HepG2 (cell line): ENCODE measurements at regions not wholly inside any gene's neighbourhood (a gene's known extent, or its start where the extent isn't known, plus 50 kb on each side); places are given as distances from the start of the nearest gene placed in this dataset.

Experiments used
- ATAC-seq: fragments of 200-7000 bp; cut with Tn5 transposase; 3 replicates; pipeline ENCODE4 v1.9.1; 2020; ENCODE audit warnings: mild to moderate bottlenecking, moderate library complexity
- BruUV-seq: library from RNA; stranded (reverse); fragments of 400-500 nt; replicated peaks from 2 replicates; lab custom pipeline; 2021; lab: Mats Ljungman, UMichigan
- CTCF ChIA-PET: fragments of 300-600 bp; formaldehyde crosslinking; extraction: SDS; loops from one replicate; lab custom pipeline; 2021; ENCODE audit warnings: low total read pairs, inconsistent platforms, low intra/inter-chr PET ratio; lab: Yijun Ruan, JAX
- POLR2A ChIA-PET: fragments of 350-600 bp; sonication (Branson Sonifier 250); formaldehyde crosslinking; loops from one replicate; lab custom pipeline; 2020; ENCODE audit warnings: antibody characterized with exemption, inconsistent platforms; lab: Yijun Ruan, JAX
- DNase-seq: peaks from one replicate; pipeline ENCODE4 v3.0.0-alpha.2; 2015; ENCODE audit warnings: low spot score
- FAIRE-seq: peaks from 3 replicates; lab custom pipeline; 2011; peaks lifted over from hg19 to GRCh38; lab: Jason Lieb, UNC
- H2AFZ ChIP-seq: one replicate; pipeline ENCODE4 v1.6.1; 2011; ENCODE audit warnings: low read length, inconsistent platforms
- H3K27ac ChIP-seq: fragments of 300-600 bp; 3 replicates; pipeline ENCODE4 v1.8.0; 2011; ENCODE audit warnings: mixed run types, mild to moderate bottlenecking, mixed read lengths, low read length, inconsistent platforms; ENCODE audit not compliant: insufficient read depth; ENCODE audit errors: extremely low read length
- H3K27me3 ChIP-seq, 2 experiments: fragments of 200-600 bp in 1 of 2; 2 replicates in 1 of 2; 3 replicates in 1 of 2; pipeline versions ENCODE4 v1.6.0 to v1.8.0; 2011; ENCODE audit warnings: low read length in 2 of 2, mild to moderate bottlenecking in 2 of 2, moderate library complexity in 2 of 2, inconsistent platforms in 1 of 2; ENCODE audit not compliant: insufficient read depth in 2 of 2, control insufficient read depth in 1 of 2
- H3K36me3 ChIP-seq, 2 experiments: fragments of 200-600 bp in 1 of 2; replicated peaks in 1 of 2; 2 replicates in 1 of 2; 3 replicates in 1 of 2; pipeline versions ENCODE4 v1.5.1 to v1.8.0; 2011; ENCODE audit warnings: low read length in 2 of 2, inconsistent platforms in 1 of 2; ENCODE audit not compliant: insufficient read depth in 2 of 2, control insufficient read depth in 1 of 2
- H3K4me1 ChIP-seq: 2 replicates; pipeline ENCODE4 v1.5.1; 2012; ENCODE audit warnings: low read length, inconsistent platforms; ENCODE audit not compliant: insufficient read depth
- H3K4me2 ChIP-seq: 2 replicates; pipeline ENCODE4 v1.6.0; 2011; ENCODE audit warnings: low read depth, low read length, inconsistent platforms
- H3K4me3 ChIP-seq, 3 experiments: fragments of 200-600 bp in 1 of 3; sonication (generic), shearing (Covaris generic) in 1 of 3; replicated peaks in 1 of 3; 2 replicates each; pipeline ENCODE4 v1.5.1; 2011 to 2016; ENCODE audit warnings: low read length in 3 of 3, inconsistent platforms in 2 of 3, low read depth in 2 of 3, mild to moderate bottlenecking in 2 of 3, control low read depth in 1 of 3, mixed read lengths in 1 of 3; ENCODE audit not compliant: insufficient read depth in 1 of 3
- H3K79me2 ChIP-seq: one replicate; pipeline ENCODE4 v1.6.1; 2011; ENCODE audit warnings: low read length, inconsistent platforms; ENCODE audit not compliant: insufficient read depth
- H3K9ac ChIP-seq: 2 replicates; pipeline ENCODE4 v1.6.0; 2011; ENCODE audit warnings: mild to moderate bottlenecking, low read depth, low read length, inconsistent platforms; ENCODE audit not compliant: insufficient read depth
- H3K9me3 ChIP-seq: 2 replicates; pipeline ENCODE4 v1.5.1; 2012; ENCODE audit warnings: mild to moderate bottlenecking, low read length
- H4K20me1 ChIP-seq: 2 replicates; pipeline ENCODE4 v1.6.0; 2011; ENCODE audit warnings: inconsistent platforms, mild to moderate bottlenecking, low read length, moderate library complexity; ENCODE audit not compliant: insufficient read depth
- BCL3 ChIP-seq: sonication (generic); formaldehyde crosslinking; IDR thresholded peaks from 2 replicates; pipeline ENCODE4 v1.5.1; 2020; ENCODE audit warnings: mild to moderate bottlenecking, missing genetic modification reagents, moderate library complexity
- KMT2A ChIP-seq: sonication (generic); formaldehyde crosslinking; IDR thresholded peaks from 2 replicates; pipeline ENCODE4 v1.4.0; 2020; ENCODE audit warnings: missing genetic modification reagents
- NR2F1 ChIP-seq, 2 experiments: fragments of 450-650 bp in 1 of 2; formaldehyde crosslinking in 1 of 2; IDR thresholded peaks; 2 replicates each; pipeline versions ENCODE4 v1.5.0 to v1.6.1; 2016 to 2020; ENCODE audit warnings: mild to moderate bottlenecking in 1 of 2, missing compliant biosample characterization in 1 of 2, missing genetic modification reagents in 1 of 2, moderate library complexity in 1 of 2
- RELA ChIP-seq: sonication (generic); formaldehyde crosslinking; IDR thresholded peaks from 2 replicates; pipeline ENCODE4 v1.4.0; 2020; ENCODE audit warnings: missing genetic modification reagents
- SMYD3 ChIP-seq: sonication (generic); formaldehyde crosslinking; IDR thresholded peaks from 2 replicates; pipeline ENCODE4 v1.8.1; 2023; ENCODE audit warnings: mild to moderate bottlenecking, missing genetic modification reagents
- SOX13 ChIP-seq, 3 experiments: fragments of 450-650 bp in 1 of 3; sonication (generic) in 1 of 3; formaldehyde crosslinking in 1 of 3; IDR thresholded peaks in 2 of 3; conservative IDR thresholded peaks in 1 of 3; 2 replicates each; pipeline versions ENCODE4 v1.5.0 to v1.6.1; 2016 to 2020; ENCODE audit warnings: antibody characterized with exemption in 1 of 3, mild to moderate bottlenecking in 1 of 3, missing compliant biosample characterization in 1 of 3, missing genetic modification reagents in 1 of 3, moderate library complexity in 1 of 3
- SUZ12 ChIP-seq: fragments of 150-350 bp; IDR thresholded peaks from 2 replicates; pipeline ENCODE4 v1.6.1; 2014; ENCODE audit warnings: low read depth, low read length
- ZBTB10 ChIP-seq: sonication (generic); formaldehyde crosslinking; IDR thresholded peaks from 2 replicates; pipeline ENCODE4 v1.4.0; 2020; ENCODE audit warnings: missing genetic modification reagents, borderline replicate concordance
- ZNF362 ChIP-seq: sonication (generic); formaldehyde crosslinking; IDR thresholded peaks from 2 replicates; pipeline ENCODE4 v1.4.0; 2020; ENCODE audit warnings: missing genetic modification reagents, mild to moderate bottlenecking, borderline replicate concordance
- ZNF616 ChIP-seq: sonication (generic); formaldehyde crosslinking; IDR thresholded peaks from 2 replicates; pipeline ENCODE4 v1.5.0; 2020; ENCODE audit warnings: low read depth, mild to moderate bottlenecking, missing genetic modification reagents
- in situ Hi-C: cut with HindIII; loops from 2 replicates; pipeline ENCODE4 v1.10.0; 2017; ENCODE audit warnings: low pct_unique_long_range_greater_than_20kb; ENCODE audit not compliant: extremely low pct_ligation_motif_present
- intact Hi-C: fragments of 100-400 bp; cut with micrococcal nuclease; formaldehyde crosslinking; loops from one replicate; pipeline ENCODE4 v1.10.0; 2022; ENCODE audit not compliant: unreplicated experiment

- H3K9me3 ChIP-seq: no peaks in the 10 kb centered on the region
- no TSS peak for BruUV-seq
- ChIA-PET CTCF (no interaction called here), POLR2A (no interaction called here)
- no peak overlapping the region for H3K27ac ChIP-seq
- H3K27me3 ChIP-seq: no peaks in the 10 kb centered on the region
- TF ChIP-seq BCL3 (CRISPR knock-in tag) (no peak), KMT2A (no peak), ZNF616 (no peak), SUZ12 (no peak), SOX13 (IDR thresholded peaks at IDR 0.05) (no peak), SOX13 (CRISPR knock-in tag; conservative IDR thresholded peaks at IDR 0.05 in 1 of 2, IDR thresholded peaks at IDR 0.05 in 1 of 2) (no peak)
- H3K4me2 ChIP-seq: no peak overlapping the region
- no peaks in the 10 kb centered on the region for H3K4me1 ChIP-seq
- ATAC-seq (no peak), FAIRE-seq (no peak), DNase-seq (no peak)
- no peak overlapping the region for H2AFZ ChIP-seq
- H3K4me3 ChIP-seq: no peak overlapping the region
- in situ Hi-C loops (no loop called here), intact Hi-C loops (no loop called here)
- no peaks in the 10 kb centered on the region for H4K20me1 ChIP-seq
- no peaks in the 10 kb centered on the region for H3K79me2 ChIP-seq
- no peak overlapping the region for H3K9ac ChIP-seq
- no peaks in the 10 kb centered on the region for H3K36me3 ChIP-seq
These were observed 320.3 kb downstream of the RFPL4B start for GRCh38 chr6:112667427-112667826.

GRCh38 chr6:112680091-112680490 lies 333.0 kb downstream of the RFPL4B start:
- FAIRE-seq: no peak
- no peak for TF ChIP-seq NR2F1 (CRISPR knock-in tag; IDR thresholded peaks at IDR 0.05)
- TF ChIP-seq SMYD3 (CRISPR knock-in tag): no peak
- TF ChIP-seq ZNF362 (CRISPR knock-in tag): no peak
- TF ChIP-seq RELA (CRISPR knock-in tag): no peak
- TF ChIP-seq ZBTB10 (CRISPR knock-in tag): no peak
- ATAC-seq: no peak

More at GRCh38 chr6:112680091-112680490, 333.0 kb downstream of the RFPL4B start:
- Histone ChIP-seq H3K27ac (no peak overlapping the region), H3K4me3 (no peak overlapping the region), H4K20me1 (no peaks in the 10 kb centered on the region), H3K27me3 (no peaks in the 10 kb centered on the region), H3K79me2 (no peaks in the 10 kb centered on the region), H3K9me3 (no peaks in the 10 kb centered on the region), H3K9ac (no peak overlapping the region), H2AFZ (no peak overlapping the region), H3K4me2 (no peak overlapping the region), H3K36me3 (no peaks in the 10 kb centered on the region), H3K4me1 (no peaks in the 10 kb centered on the region)
- ChIA-PET POLR2A (no interaction called here), CTCF (no interaction called here)
- no TSS peak for BruUV-seq
- intact Hi-C loops (no loop called here), in situ Hi-C loops (no loop called here)
- DNase-seq: no peak
